ENCODE measurements at regions not wholly inside any gene's neighbourhood (a gene's known extent, or its start where the extent isn't known, plus 50 kb on each side); places are given as distances from the start of the nearest gene placed in this dataset.

- no peak for TF ChIP-seq CTCF (IDR thresholded peaks at IDR 0.05)
- no peak for TF ChIP-seq EZH2 (IDR thresholded peaks at IDR 0.05; ENCODE audit: borderline replicate concordance, insufficient read depth, low read depth, low read length, poor library complexity, severe bottlenecking)
Observed at GRCh38 chr2:59733970-59734369, 819.5 kb downstream of the BCL11A start.
